ENCODE measurements at regions not wholly inside any gene's neighbourhood (a gene's known extent, or its start where the extent isn't known, plus 50 kb on each side); places are given as distances from the start of the nearest gene placed in this dataset.

- Histone ChIP-seq H4K20me1 (ENCODE audit: insufficient read depth, poor library complexity, severe bottlenecking) (no peaks in the 10 kb centered on the region), H3K9me3 (ENCODE audit: low read depth) (no peaks in the 10 kb centered on the region), H3K27ac (no peak overlapping the region), H3K4me3 (no peak overlapping the region), H3K4me2 (no peak overlapping the region), H3K36me3 (replicated peaks; ENCODE audit: insufficient read depth, low read depth) (no peaks in the 10 kb centered on the region), H3K4me1 (ENCODE audit: insufficient read depth) (no peaks in the 10 kb centered on the region), H2AFZ (no peak overlapping the region), H3K79me2 (no peaks in the 10 kb centered on the region), H3K9me2 (replicated peaks; ENCODE audit: insufficient read depth) (no peaks in the 10 kb centered on the region), H3K27me3 (no peaks in the 10 kb centered on the region)
- no peak for DNase-seq (ENCODE audit: low spot score)
- TF ChIP-seq EZH2phosphoT487 (IDR thresholded peaks at IDR 0.05; ENCODE audit: low read depth, severe bottlenecking, unreplicated experiment) (no peak), EZH2 (IDR thresholded peaks at IDR 0.05; ENCODE audit: borderline replicate concordance) (no peak), CTCF (IDR thresholded peaks at IDR 0.05; ENCODE audit: poor library complexity) (no peak)
These were observed 953.7 kb upstream of the MANEA start for GRCh38 chr6:94623586-94623985.

- no peak for DNase-seq (ENCODE audit: low spot score)
- Histone ChIP-seq H3K4me3 (no peak overlapping the region), H3K79me2 (no peaks in the 10 kb centered on the region), H3K9me2 (replicated peaks; ENCODE audit: insufficient read depth) (no peaks in the 10 kb centered on the region), H4K20me1 (ENCODE audit: insufficient read depth, poor library complexity, severe bottlenecking) (no peaks in the 10 kb centered on the region), H3K27me3 (no peaks in the 10 kb centered on the region), H3K4me2 (no peak overlapping the region), H3K9me3 (ENCODE audit: low read depth) (no peaks in the 10 kb centered on the region), H3K36me3 (replicated peaks; ENCODE audit: insufficient read depth, low read depth) (no peaks in the 10 kb centered on the region), H3K4me1 (ENCODE audit: insufficient read depth) (no peaks in the 10 kb centered on the region), H2AFZ (no peak overlapping the region), H3K27ac (no peak overlapping the region)
- TF ChIP-seq EZH2 (IDR thresholded peaks at IDR 0.05; ENCODE audit: borderline replicate concordance) = no peak
- TF ChIP-seq EZH2phosphoT487 (IDR thresholded peaks at IDR 0.05; ENCODE audit: low read depth, severe bottlenecking, unreplicated experiment) = no peak
- no peak for TF ChIP-seq CTCF (IDR thresholded peaks at IDR 0.05; ENCODE audit: poor library complexity)
These were observed 954.6 kb upstream of the MANEA start for GRCh38 chr6:94622783-94623182.

GRCh38 chr6:94600636-94601035 is 976.7 kb upstream of the MANEA start:
- 54% methylated on average over 1 of the region's 1 CpG for WGBS (ENCODE audit: low lambda C conversion rate, missing lambda C conversion rate)
- no peak overlapping the region for H2AFZ ChIP-seq
- H3K27me3 ChIP-seq = no peaks in the 10 kb centered on the region
- no peaks in the 10 kb centered on the region for H3K9me2 ChIP-seq (replicated peaks; ENCODE audit: insufficient read depth)
- no peak for DNase-seq (ENCODE audit: low spot score)
- H3K4me2 ChIP-seq = no peak overlapping the region
- no peaks in the 10 kb centered on the region for H3K79me2 ChIP-seq
- no peaks in the 10 kb centered on the region for H3K4me1 ChIP-seq (ENCODE audit: insufficient read depth)
- H3K27ac ChIP-seq = no peak overlapping the region
- no peak overlapping the region for H3K4me3 ChIP-seq
- no peaks in the 10 kb centered on the region for H4K20me1 ChIP-seq (ENCODE audit: insufficient read depth, poor library complexity, severe bottlenecking)
- H3K36me3 ChIP-seq (replicated peaks; ENCODE audit: insufficient read depth, low read depth) = no peaks in the 10 kb centered on the region
- H3K9me3 ChIP-seq (ENCODE audit: low read depth) = no peaks in the 10 kb centered on the region
- TF ChIP-seq EZH2 (IDR thresholded peaks at IDR 0.05; ENCODE audit: borderline replicate concordance) (no peak), CTCF (IDR thresholded peaks at IDR 0.05; ENCODE audit: poor library complexity) (no peak), EZH2phosphoT487 (IDR thresholded peaks at IDR 0.05; ENCODE audit: low read depth, severe bottlenecking, unreplicated experiment) (no peak)

GRCh38 chr6:94597487-94597886 is 979.8 kb upstream of the MANEA start:
- no peak for DNase-seq (ENCODE audit: low spot score)

More at GRCh38 chr6:94597487-94597886, 979.8 kb upstream of the MANEA start:
- no peaks in the 10 kb centered on the region for H3K27me3 ChIP-seq
- H3K9me2 ChIP-seq (replicated peaks; ENCODE audit: insufficient read depth) = no peaks in the 10 kb centered on the region
- H3K4me2 ChIP-seq = no peak overlapping the region
- TF ChIP-seq EZH2phosphoT487 (IDR thresholded peaks at IDR 0.05; ENCODE audit: low read depth, severe bottlenecking, unreplicated experiment) = no peak
- no peak for TF ChIP-seq CTCF (IDR thresholded peaks at IDR 0.05; ENCODE audit: poor library complexity)
- TF ChIP-seq EZH2 (IDR thresholded peaks at IDR 0.05; ENCODE audit: borderline replicate concordance) = no peak
- H2AFZ ChIP-seq = no peak overlapping the region
- 89% methylated on average over 2 of the region's 2 CpGs for WGBS (ENCODE audit: low lambda C conversion rate, missing lambda C conversion rate)
- H3K27ac ChIP-seq = no peak overlapping the region
- no peak overlapping the region for H3K4me3 ChIP-seq
- no peaks in the 10 kb centered on the region for H3K9me3 ChIP-seq (ENCODE audit: low read depth)
- no peaks in the 10 kb centered on the region for H3K4me1 ChIP-seq (ENCODE audit: insufficient read depth)
- no peaks in the 10 kb centered on the region for H3K79me2 ChIP-seq
- H4K20me1 ChIP-seq (ENCODE audit: insufficient read depth, poor library complexity, severe bottlenecking) = no peaks in the 10 kb centered on the region
- H3K36me3 ChIP-seq (replicated peaks; ENCODE audit: insufficient read depth, low read depth) = no peaks in the 10 kb centered on the region
